T-helper 2 cell treated with Interferon-gamma antibody and Interleukin-4, amounts not matched to agents 100 ng/mL and 5 ng/mL, for 36 hours (primary cell): ENCODE measurements at regions not wholly inside any gene's neighbourhood (a gene's known extent, or its start where the extent isn't known, plus 50 kb on each side); places are given as distances from the start of the nearest gene placed in this dataset.

Experiments used
- intact Hi-C: fragments of 100-400 bp; cut with micrococcal nuclease; formaldehyde crosslinking; loops from one replicate; pipeline ENCODE4 v1.15.1; 2023

DNA sequence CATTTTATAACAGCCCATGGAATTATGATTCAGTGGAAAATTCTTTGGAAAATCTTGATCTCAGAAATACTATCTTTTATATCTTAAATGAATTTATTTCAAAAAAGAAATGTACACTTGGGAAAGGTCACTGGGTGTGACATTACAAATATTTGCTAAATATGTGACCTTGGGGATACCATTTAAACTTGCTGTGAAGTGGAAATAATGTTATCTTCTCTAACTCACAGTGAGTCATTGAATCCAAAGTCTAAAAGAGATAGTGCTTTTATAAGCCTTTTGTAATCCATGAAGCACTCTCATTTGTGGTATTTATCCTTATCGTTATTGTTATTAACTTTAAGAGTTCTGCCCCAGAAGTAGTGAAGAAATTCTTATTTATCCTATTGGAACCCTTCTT is 289.8 kb upstream of the SEMA6D start:
- intact Hi-C loops, result no loop called here

DNA sequence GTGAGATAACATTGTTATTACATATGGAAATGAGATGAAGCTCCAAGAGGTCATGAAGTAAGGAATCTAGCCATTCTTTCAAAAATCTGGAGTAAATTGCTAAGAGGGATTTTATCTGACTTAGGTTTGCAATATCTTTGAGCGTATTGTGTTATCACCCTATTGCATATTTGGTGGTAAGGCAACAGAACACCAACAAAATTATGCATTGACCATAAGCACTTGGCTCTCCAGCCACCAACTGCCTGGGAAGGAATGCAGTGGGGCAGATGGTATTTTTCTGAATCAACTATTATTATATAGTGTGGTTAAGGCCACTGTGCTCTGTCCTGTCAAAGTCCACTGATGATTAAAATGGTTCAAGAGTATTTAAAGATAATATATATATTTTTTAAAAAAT is 287.9 kb upstream of the SEMA6D start:
- intact Hi-C loops, result no loop called here

DNA sequence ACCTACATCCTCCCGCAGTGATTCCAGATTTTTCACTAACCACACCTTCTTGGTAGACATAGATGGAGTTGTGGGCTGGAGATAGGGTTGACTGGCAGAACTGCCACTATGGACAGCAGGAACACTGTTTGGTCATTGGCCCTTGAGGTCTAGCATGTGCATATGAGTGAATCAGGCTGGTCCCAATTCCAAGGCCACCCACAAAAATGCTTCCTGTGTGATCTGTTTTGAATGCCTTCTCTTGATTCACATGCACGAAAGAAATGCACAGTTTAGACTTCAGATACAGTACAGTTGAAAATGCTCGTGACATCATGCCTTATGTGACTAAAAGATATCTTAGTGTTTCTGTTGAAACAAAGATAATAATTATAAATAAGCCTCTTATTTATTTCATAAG is 285.8 kb upstream of the SEMA6D start:
- intact Hi-C loops, result no loop called here

DNA sequence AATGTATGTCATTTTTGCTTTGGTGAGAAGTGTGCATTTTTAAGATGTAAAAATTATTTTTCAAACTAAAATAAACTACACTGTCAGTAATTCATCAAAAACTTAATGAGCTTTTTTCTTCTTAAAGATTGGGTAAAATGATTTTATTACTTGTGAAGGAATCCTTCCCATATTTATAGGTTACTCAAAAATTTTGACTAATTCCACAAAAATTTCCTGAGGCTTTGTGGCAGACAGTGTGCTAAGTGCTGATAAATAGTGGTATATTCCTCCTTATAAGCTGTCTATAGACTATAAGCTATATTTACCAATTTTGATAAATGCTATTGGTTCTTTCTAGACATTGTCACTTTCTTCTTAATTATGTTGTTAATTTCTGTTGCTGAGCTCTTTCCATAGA is 284.5 kb upstream of the SEMA6D start:
- intact Hi-C loops, result no loop called here

- intact Hi-C loops, result no loop called here
Measured at GRCh38 chr15:47434596-47434995, 282.7 kb upstream of the SEMA6D start.

DNA sequence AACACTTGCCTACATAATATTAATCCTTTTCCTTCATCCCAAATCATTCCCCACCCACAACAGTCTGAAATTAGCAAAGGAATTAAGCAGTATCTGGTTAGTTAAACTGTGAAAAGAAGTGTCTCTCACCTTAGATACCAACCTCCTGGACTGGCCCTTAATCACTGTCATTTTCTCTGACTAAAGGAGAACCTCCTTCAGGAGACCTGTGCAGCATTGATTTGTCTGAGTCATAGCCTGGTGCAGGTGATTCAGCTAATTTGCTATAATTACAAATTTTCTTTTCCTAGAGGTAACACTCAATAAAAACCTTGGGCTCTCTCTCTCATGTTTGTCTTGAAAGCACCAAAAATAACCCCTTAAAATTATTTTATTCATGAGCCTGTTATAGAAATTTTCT is 279.8 kb upstream of the SEMA6D start:
- intact Hi-C loops, result no loop called here

- intact Hi-C loops, result no loop called here
Measured at GRCh38 chr15:47439146-47440111, 277.9 kb upstream of the SEMA6D start.

DNA sequence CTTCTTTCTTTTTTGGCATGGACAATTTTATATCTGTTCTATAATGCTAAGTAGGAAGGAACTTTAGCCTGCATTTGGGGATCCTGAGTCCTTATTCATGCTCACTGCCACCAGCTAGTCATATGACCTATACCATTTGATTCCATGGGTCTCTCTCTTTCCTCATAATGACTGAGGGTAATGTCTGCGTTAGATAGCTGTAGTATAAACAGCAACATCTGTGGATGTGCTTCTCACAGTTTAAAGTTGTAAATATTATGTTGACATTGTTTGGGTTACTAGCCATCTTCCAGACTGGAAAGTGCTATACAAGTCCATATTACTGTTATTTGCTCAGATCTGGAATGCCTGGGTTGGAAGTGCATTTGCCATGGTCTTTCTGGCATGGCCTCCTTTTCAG is 274.9 kb upstream of the SEMA6D start:
- intact Hi-C loops, result no loop called here

- intact Hi-C loops, result no loop called here
Measured at GRCh38 chr15:47443839-47444238, 273.5 kb upstream of the SEMA6D start.

GRCh38 chr15:47445723-47446392 is 271.4 kb upstream of the SEMA6D start:
- intact Hi-C loops, result no loop called here

DNA sequence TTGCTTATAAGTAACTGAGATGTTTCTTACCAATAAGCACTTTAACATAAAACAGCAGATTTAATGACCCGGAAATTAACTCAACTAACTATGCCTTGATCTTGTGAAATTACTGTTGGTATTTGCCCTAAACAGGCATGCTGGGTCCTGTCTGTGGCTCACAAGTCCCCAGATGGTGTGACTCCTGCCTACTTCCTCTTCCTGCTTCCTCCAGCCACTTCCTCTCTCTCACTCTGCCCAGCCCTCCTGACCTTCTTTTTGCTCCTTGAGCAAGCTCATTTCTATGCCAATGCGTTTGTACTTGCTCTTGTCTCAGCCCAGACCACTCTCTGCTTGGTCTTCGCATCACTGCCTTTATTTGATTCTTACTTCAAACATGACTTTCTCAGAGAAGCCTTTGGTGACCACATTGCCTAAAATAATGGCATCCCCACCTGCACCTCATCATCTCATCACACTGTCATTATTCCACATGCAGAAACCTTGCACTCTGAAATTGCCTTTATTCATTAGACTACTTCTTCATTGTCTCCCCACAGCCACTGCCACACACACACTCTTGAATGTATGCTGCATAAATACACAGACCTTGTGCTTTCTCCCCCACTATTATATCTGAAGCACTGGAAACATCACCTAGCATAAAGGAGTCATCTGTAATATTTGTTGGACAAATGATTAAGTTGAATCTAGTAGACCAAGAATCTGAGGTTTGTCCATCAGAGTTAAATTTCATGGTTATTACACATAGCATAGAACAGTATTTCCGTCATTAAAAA is 256.3 kb upstream of the SEMA6D start:
- intact Hi-C loops, result no loop called here

GRCh38 chr15:47461652-47462141 is 255.6 kb upstream of the SEMA6D start:
- intact Hi-C loops, result no loop called here

GRCh38 chr15:47466357-47466756 is 250.9 kb upstream of the SEMA6D start:
- intact Hi-C loops, result no loop called here

GRCh38 chr15:47470983-47471382 is 246.3 kb upstream of the SEMA6D start:
- intact Hi-C loops, result loop anchor here (5.0 kb wide), 1 partner anchor 516 kb away; no protein-coding TSS in a partner anchor

DNA sequence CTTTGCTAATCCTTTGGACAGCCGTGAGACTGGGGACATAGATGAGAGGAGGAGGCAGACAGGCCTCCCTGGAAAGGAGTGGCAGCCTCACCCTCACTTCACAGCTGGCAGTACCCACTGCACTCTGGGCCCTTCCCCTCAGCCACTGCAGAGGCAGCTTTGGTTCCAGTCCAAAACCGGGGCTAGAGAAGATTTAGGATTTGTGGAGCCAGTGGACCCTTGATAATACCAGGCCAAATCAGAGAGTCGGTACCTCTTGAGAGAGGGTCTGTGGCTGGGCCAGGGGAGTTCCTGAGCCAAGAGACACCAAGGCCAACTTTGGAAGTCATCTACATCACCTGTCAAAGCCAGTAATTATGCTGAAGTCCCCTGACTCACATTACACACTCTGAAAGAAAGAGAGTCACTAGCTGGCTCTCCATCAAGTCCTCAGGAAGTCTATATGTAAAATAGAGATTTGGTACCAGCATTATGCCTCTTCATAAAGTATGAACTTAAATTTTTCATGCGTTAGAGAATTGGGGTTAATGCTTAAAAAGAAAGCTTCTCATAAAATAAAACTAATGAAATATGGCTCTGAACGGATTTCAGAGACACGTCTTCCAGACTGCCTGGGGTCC is 244.1 kb upstream of the SEMA6D start:
- intact Hi-C loops, result loop anchor here (5.0 kb wide), 1 partner anchor 514 kb away; no protein-coding TSS in a partner anchor

DNA sequence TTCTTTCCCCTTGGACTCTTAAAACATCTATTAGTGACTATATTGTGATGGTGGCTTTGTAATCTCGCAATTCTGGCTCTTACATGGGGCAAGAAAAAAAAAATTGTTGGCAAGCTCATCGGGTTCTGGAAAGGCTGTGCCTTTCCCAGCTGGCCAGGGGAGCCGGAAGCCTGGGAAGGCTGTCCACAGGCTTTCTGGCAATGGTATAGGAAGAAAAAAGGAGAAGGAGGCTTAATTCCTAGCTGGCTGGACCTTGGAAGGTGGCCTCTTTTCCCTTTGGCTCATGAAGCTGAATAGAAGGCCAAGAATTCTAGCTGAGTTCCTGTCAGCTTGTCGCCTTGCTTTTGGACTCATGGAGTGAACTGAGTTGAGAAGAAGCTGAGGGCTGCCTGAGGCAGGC is 243.5 kb upstream of the SEMA6D start:
- intact Hi-C loops, result loop anchor here (5.0 kb wide), 1 partner anchor 513 kb away; no protein-coding TSS in a partner anchor

DNA sequence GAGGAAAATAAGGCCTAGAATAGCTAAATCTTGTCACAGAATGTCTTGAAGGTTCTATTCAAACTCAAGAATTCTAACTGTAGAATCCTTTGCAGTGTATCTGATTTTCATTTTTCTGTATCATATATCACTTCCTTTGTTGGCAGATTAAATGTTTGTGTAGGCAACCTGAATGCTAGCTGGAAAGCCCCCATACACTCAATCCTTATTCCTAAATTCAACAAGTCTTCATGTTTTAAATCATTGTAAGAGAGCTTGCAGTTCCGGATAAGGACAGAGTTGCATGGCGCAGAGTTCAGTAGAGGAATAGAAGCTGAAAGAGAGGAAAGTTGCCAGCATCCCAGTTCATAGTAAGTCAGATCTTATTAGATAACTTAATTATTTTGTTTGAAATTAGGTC is 242.0 kb upstream of the SEMA6D start:
- intact Hi-C loops, result no loop called here

DNA sequence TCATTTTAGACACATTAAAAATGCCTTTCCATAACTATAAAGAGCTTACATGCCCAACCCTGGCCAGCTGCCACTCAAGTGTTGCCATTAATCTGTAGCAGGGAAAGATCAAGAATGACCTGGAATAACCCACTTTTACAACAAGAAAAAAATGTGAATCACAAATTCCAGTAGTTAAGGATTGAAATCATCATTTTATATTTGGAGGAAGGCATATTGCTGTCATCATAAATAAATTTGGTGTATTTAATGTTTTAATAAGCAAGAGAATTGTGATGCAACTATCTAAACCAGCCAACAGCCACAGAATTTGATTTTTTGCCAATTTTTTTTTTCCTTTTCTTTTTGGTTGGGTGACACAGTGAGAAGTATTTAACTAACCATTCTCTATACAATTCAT is 240.0 kb upstream of the SEMA6D start:
- intact Hi-C loops, result no loop called here

DNA sequence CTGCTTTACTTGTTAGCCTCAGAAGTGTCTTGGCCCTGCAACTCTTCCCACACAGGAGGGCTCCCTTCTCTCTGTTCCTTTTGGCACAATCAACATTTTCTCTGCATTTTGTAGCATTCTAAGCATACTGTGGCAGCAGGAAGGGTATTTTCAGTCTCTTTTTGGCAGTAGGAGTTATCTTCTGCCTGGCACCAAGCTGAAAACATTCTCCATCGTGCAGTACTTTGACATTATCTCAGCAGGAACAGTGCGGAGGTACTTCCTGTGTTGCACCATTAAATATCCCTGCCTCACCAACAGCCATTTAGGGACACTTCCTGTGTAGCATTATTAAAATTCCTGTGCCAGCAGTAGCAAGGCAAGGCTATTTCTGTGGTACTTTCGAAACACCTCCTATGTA is 233.2 kb upstream of the SEMA6D start:
- intact Hi-C loops, result no loop called here

DNA sequence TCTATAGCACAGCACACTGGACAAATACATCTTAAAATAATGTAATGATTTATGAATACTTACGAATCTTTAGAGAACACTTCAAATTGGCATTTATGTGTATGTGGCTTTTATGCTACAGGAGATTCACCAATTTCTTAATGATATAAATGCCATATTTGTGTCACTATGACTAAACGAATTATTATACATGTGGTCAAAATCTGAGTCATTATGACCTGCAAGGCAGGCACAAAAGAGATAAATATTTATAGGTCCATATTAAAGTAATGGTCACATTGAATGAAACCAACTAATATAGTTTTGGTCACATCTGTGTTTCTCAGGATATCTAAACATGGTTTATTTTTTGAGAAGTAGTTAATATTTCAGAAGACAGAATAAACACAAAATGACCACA is 232.3 kb upstream of the SEMA6D start:
- intact Hi-C loops, result no loop called here

- intact Hi-C loops, result no loop called here
Measured at GRCh38 chr15:47485419-47485818, 231.9 kb upstream of the SEMA6D start.
